Superior temporal gyrus (tissue), 1 donor: ENCODE measurements at regions not wholly inside any gene's neighbourhood (a gene's known extent, or its start where the extent isn't known, plus 50 kb on each side); places are given as distances from the start of the nearest gene placed in this dataset.

ENCODE experiments used
- DNase-seq: peaks from one replicate; pipeline ENCODE4 v3.0.0-alpha.2; 2016; ENCODE audit errors: extremely low spot score

- no peak for DNase-seq
Measured at GRCh38 chr22:48945621-48946458, 881.8 kb downstream of the BRD1 start.

GRCh38 chr22:48944751-48945620, 882.7 kb downstream of the BRD1 start:
- no peak for DNase-seq

- DNase-seq, result peak; percentile 12
Measured at GRCh38 chr22:48944433-48944750, 883.3 kb downstream of the BRD1 start.

GRCh38 chr22:48943567-48944432, 883.9 kb downstream of the BRD1 start:
- DNase-seq, result peak; percentile 70

GRCh38 chr22:48942698-48943566, 884.7 kb downstream of the BRD1 start:
- DNase-seq, result no peak

GRCh38 chr22:48941903-48942575, 885.6 kb downstream of the BRD1 start:
- DNase-seq, result no peak

- no peak for DNase-seq
Measured at GRCh38 chr22:48941033-48941902, 886.4 kb downstream of the BRD1 start.

- no peak for DNase-seq
Measured at GRCh38 chr22:48940266-48941032, 887.2 kb downstream of the BRD1 start.

- DNase-seq, result no peak
Measured at GRCh38 chr22:48939441-48940265, 888.0 kb downstream of the BRD1 start.

- no peak for DNase-seq
Measured at GRCh38 chr22:48938741-48939140, 888.9 kb downstream of the BRD1 start.

- DNase-seq, result no peak
Measured at GRCh38 chr22:48937032-48937639, 890.5 kb downstream of the BRD1 start.

GRCh38 chr22:48936391-48936790, 891.3 kb downstream of the BRD1 start:
- DNase-seq, result no peak

- no peak for DNase-seq
Measured at GRCh38 chr22:48934446-48934845, 893.2 kb downstream of the BRD1 start.

- no peak for DNase-seq
Measured at GRCh38 chr22:48931452-48931851, 896.2 kb downstream of the BRD1 start.

- DNase-seq, result no peak
Measured at GRCh38 chr22:48929276-48929790, 898.3 kb downstream of the BRD1 start.

- no peak for DNase-seq
Measured at GRCh38 chr22:48927591-48927990, 900.1 kb downstream of the BRD1 start.

GRCh38 chr22:48926643-48927042, 901.0 kb downstream of the BRD1 start:
- no peak for DNase-seq
